HG02763 (cell line): ENCODE measurements at regions not wholly inside any gene's neighbourhood (a gene's known extent, or its start where the extent isn't known, plus 50 kb on each side); places are given as distances from the start of the nearest gene placed in this dataset.
"Not testable (repeated sequence)": the region's sequence is repeated elsewhere in the genome, so short reads cannot be mapped to it uniquely, and the experiment has no call there.

Source experiments
- ATAC-seq: cut with Tn5 transposase; IDR thresholded peaks from one replicate; pipeline ENCODE4 v1.9.1; 2021; ENCODE audit warnings: mild to moderate bottlenecking, moderate library complexity; ENCODE audit not compliant: unreplicated experiment

GRCh38 chr4:30869387-30869786, 149.2 kb downstream of the PCDH7 start:
- not testable (repeated sequence) for ATAC-seq

GRCh38 chr4:30870513-30870912, 150.3 kb downstream of the PCDH7 start:
- ATAC-seq: no peak

- no peak for ATAC-seq
Measured at GRCh38 chr4:30875658-30876269, 155.6 kb downstream of the PCDH7 start.

GRCh38 chr4:30879855-30880598, 159.9 kb downstream of the PCDH7 start:
- ATAC-seq: no peak

- ATAC-seq: no peak
Measured at GRCh38 chr4:30881985-30882384, 161.8 kb downstream of the PCDH7 start.

GRCh38 chr4:30882443-30882842, 162.3 kb downstream of the PCDH7 start:
- no peak for ATAC-seq

GRCh38 chr4:30882995-30883675, 163.0 kb downstream of the PCDH7 start:
- ATAC-seq: no peak

GRCh38 chr4:30901461-30902451, 181.6 kb downstream of the PCDH7 start:
- ATAC-seq: no peak

GRCh38 chr4:30903502-30904214, 183.5 kb downstream of the PCDH7 start:
- ATAC-seq: no peak

- no peak for ATAC-seq
Measured at GRCh38 chr4:30904215-30904555, 184.0 kb downstream of the PCDH7 start.

GRCh38 chr4:30904588-30904987, 184.4 kb downstream of the PCDH7 start:
- ATAC-seq: no peak

- ATAC-seq: no peak
Measured at GRCh38 chr4:30912098-30912714, 192.0 kb downstream of the PCDH7 start.

- no peak for ATAC-seq
Measured at GRCh38 chr4:30916337-30917274, 196.4 kb downstream of the PCDH7 start.

- ATAC-seq: no peak
Measured at GRCh38 chr4:30917946-30918345, 197.8 kb downstream of the PCDH7 start.

GRCh38 chr4:30919458-30919857, 199.3 kb downstream of the PCDH7 start:
- no peak for ATAC-seq

- no peak for ATAC-seq
Measured at GRCh38 chr4:30920043-30920442, 199.9 kb downstream of the PCDH7 start.

- ATAC-seq: no peak
Measured at GRCh38 chr4:30922625-30923024, 202.5 kb downstream of the PCDH7 start.

- no peak for ATAC-seq
Measured at GRCh38 chr4:30924495-30924894, 204.3 kb downstream of the PCDH7 start.

GRCh38 chr4:30929649-30930048, 209.5 kb downstream of the PCDH7 start:
- ATAC-seq: no peak
